ENCODE measurements at regions not wholly inside any gene's neighbourhood (a gene's known extent, or its start where the extent isn't known, plus 50 kb on each side); places are given as distances from the start of the nearest gene placed in this dataset.

GRCh38 chr14:94922595-94923239, 152.8 kb upstream of the GSC start:
- Histone ChIP-seq H3K36me3 (no peaks in the 10 kb centered on the region), H3K9me3 (no peaks in the 10 kb centered on the region), H3K4me3 (no peak overlapping the region), H3K27me3 (no peaks in the 10 kb centered on the region), H3K4me1 (no peaks in the 10 kb centered on the region), H3K27ac (no peak overlapping the region)
- ATAC-seq (no peak), DNase-seq (no peak)
- intact Hi-C loops (cut with DNase I), result no loop called here
- TF ChIP-seq CTCF (IDR thresholded peaks at IDR 0.05) (no peak), POLR2A (IDR thresholded peaks at IDR 0.05) (no peak)
- 64% methylated on average over 5 of the region's 11 CpGs for WGBS (ENCODE audit: insufficient coverage, low coverage, low lambda C conversion rate, missing lambda C conversion rate)

DNA sequence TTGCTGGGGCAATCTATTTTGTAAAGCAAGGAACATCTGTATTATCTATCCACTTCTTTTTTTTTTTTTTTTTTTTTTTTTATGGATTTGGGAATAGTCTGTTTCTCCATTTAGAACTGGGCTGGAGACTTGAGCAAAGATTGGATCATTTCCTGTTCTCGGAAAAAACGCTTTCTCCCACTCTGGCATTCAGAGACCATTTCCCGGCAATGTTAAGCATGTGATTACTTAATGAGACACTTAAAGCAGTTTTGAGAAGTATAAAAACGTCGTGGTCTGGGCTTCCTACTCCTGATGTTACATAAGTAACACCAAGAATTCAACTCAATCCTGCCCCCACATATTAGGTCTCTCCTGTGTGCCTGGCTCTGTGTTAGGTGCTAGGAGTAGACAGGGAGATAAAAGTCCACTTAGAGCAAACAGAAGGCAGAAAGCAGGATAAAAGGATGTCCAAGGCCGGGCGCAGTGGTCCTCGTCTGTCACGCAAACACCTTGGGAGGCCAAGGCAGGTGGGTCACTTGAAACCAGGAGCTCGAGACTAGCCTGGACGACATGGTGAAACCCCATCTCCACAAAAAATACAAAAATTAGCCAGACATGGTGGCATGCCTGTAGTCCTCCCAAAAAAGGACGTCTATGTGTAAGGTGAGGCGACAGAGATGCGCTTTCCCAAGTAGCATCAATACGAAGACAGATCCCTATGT, 152.1 kb upstream of the GSC start:
- WGBS (ENCODE audit: insufficient coverage, low coverage, low lambda C conversion rate, missing lambda C conversion rate), result 68% methylated on average over 15 of the region's 15 CpGs
- H3K27me3 ChIP-seq, result no peaks in the 10 kb centered on the region
- DNase-seq, result no peak

GRCh38 chr14:94921456-94921855, 151.5 kb upstream of the GSC start:
- ATAC-seq (no peak), DNase-seq (no peak)
- Histone ChIP-seq H3K27me3 (no peaks in the 10 kb centered on the region), H3K27ac (no peak overlapping the region), H3K4me3 (no peak overlapping the region), H3K4me1 (no peaks in the 10 kb centered on the region), H3K9me3 (no peaks in the 10 kb centered on the region), H3K36me3 (no peaks in the 10 kb centered on the region)
- WGBS (ENCODE audit: insufficient coverage, low coverage, low lambda C conversion rate, missing lambda C conversion rate), result 78% methylated on average over 1 of the region's 1 CpG
- intact Hi-C loops (cut with DNase I), result no loop called here
- no peak for TF ChIP-seq POLR2A (IDR thresholded peaks at IDR 0.05)
- TF ChIP-seq CTCF (IDR thresholded peaks at IDR 0.05), result no peak

More for the DNA sequence above, 152.1 kb upstream of the GSC start:
- H3K27ac ChIP-seq, result no peak overlapping the region
- intact Hi-C loops (cut with DNase I), result no loop called here
- no peaks in the 10 kb centered on the region for H3K36me3 ChIP-seq
- H3K4me1 ChIP-seq, result no peaks in the 10 kb centered on the region
- ATAC-seq, result no peak
- TF ChIP-seq POLR2A (IDR thresholded peaks at IDR 0.05), result no peak
- no peak for TF ChIP-seq CTCF (IDR thresholded peaks at IDR 0.05)
- H3K4me3 ChIP-seq, result no peak overlapping the region
- no peaks in the 10 kb centered on the region for H3K9me3 ChIP-seq

DNA sequence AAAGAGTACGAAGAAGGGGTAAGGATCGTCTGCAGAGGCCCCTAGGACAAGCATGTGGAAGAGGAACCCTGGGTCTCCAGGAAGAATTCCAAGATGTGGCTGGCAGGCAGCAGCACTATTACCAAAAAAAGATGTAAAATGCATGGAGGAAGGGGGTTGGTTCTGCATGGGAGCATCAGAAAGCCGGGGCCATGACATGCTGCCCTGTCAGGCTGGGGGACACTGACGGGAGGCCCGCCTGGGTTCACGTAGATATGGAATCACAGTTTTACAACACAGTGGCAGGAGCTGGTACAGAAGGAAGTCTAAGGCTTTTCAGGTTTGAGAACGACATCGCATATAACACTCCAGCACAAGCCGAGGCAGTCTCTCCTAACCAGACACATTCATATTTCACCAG, 150.0 kb upstream of the GSC start:
- H3K9me3 ChIP-seq, result no peaks in the 10 kb centered on the region
- no peak for DNase-seq
- intact Hi-C loops (cut with DNase I), result no loop called here
- no peaks in the 10 kb centered on the region for H3K27me3 ChIP-seq
- no peak for TF ChIP-seq CTCF (IDR thresholded peaks at IDR 0.05)
- no peak for TF ChIP-seq POLR2A (IDR thresholded peaks at IDR 0.05)
- 77% methylated on average over 7 of the region's 9 CpGs for WGBS (ENCODE audit: insufficient coverage, low coverage, low lambda C conversion rate, missing lambda C conversion rate)
- no peaks in the 10 kb centered on the region for H3K36me3 ChIP-seq
- no peaks in the 10 kb centered on the region for H3K4me1 ChIP-seq
- no peak overlapping the region for H3K27ac ChIP-seq
- ATAC-seq, result no peak
- no peak overlapping the region for H3K4me3 ChIP-seq

All from right lobe of liver (tissue), 6 donors.